ENCODE measurements at regions not wholly inside any gene's neighbourhood (a gene's known extent, or its start where the extent isn't known, plus 50 kb on each side); places are given as distances from the start of the nearest gene placed in this dataset.

DNA sequence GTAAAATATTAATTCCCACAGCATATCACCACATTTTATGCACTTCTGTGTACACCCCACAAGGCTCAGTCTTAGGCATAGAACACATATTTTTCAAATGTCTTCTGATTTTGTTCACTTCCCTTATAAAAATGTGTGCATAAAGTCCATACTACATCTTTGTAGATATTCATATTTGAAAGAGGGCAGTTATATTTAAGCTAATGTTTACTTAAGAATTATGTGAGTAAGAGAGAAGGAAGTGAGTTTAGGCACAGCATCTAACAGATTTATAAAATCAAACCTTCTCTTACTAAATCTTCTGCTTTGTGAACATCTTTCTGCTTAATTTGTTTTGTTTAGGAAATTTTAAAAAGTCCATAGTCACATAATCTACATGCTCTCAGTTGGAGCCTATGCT lies 648.1 kb downstream of the FSCB start:
- no peak for DNase-seq

More for the DNA sequence above, 648.1 kb downstream of the FSCB start:
- no peaks in the 10 kb centered on the region for H3F3A ChIP-seq (replicated peaks; ENCODE audit: insufficient read depth)
- H3K4me2 ChIP-seq = no peak overlapping the region
- ChIA-PET POLR2A (no interaction called here), CTCF (no interaction called here)
- H3K4me1 ChIP-seq (ENCODE audit: control insufficient read depth in 1 of 2, insufficient read depth in 2 of 2, low read depth in 1 of 2, low read length in 1 of 2) = no peaks in the 10 kb centered on the region
- no peaks in the 10 kb centered on the region for H3K36me3 ChIP-seq (replicated peaks in 1 of 2; ENCODE audit: control insufficient read depth in 1 of 2, insufficient read depth in 2 of 2, low read length in 1 of 2)
- H3K9ac ChIP-seq = no peak overlapping the region
- no peaks in the 10 kb centered on the region for H3K9me2 ChIP-seq
- no peak overlapping the region for H2AFZ ChIP-seq (ENCODE audit: low read depth)
- no peaks in the 10 kb centered on the region for H3K27me3 ChIP-seq (ENCODE audit: insufficient read depth)
- no peaks in the 10 kb centered on the region for H3K9me3 ChIP-seq
- H3K27ac ChIP-seq (ENCODE audit: low read depth in 2 of 2, low read length in 1 of 2) = no peak overlapping the region
- TF ChIP-seq JUND (IDR thresholded peaks at IDR 0.05) (no peak), NRF1 (IDR thresholded peaks at IDR 0.05; ENCODE audit: low read depth, low read length) (no peak), ELF1 (IDR thresholded peaks at IDR 0.05) (no peak), TCF12 (IDR thresholded peaks at IDR 0.05) (no peak), FOXM1 (IDR thresholded peaks at IDR 0.05; ENCODE audit: low read depth) (no peak), NFIC (IDR thresholded peaks at IDR 0.05; ENCODE audit: borderline replicate concordance) (no peak), CHD2 (IDR thresholded peaks at IDR 0.05; ENCODE audit: low read length, partially characterized antibody) (no peak), TAF1 (IDR thresholded peaks at IDR 0.05; ENCODE audit: borderline replicate concordance, low read depth, low read length) (no peak), POLR2AphosphoS5 (IDR thresholded peaks at IDR 0.05; ENCODE audit: low read depth, low read length) (no peak), FOXJ3 (CRISPR knock-in tag; IDR thresholded peaks at IDR 0.05) (no peak), SIN3A (IDR thresholded peaks at IDR 0.05; ENCODE audit: borderline replicate concordance, low read depth, low read length) (no peak), YY1 (IDR thresholded peaks at IDR 0.05; ENCODE audit: low read depth) (no peak)
- TF ChIP-seq, protein P1, sequence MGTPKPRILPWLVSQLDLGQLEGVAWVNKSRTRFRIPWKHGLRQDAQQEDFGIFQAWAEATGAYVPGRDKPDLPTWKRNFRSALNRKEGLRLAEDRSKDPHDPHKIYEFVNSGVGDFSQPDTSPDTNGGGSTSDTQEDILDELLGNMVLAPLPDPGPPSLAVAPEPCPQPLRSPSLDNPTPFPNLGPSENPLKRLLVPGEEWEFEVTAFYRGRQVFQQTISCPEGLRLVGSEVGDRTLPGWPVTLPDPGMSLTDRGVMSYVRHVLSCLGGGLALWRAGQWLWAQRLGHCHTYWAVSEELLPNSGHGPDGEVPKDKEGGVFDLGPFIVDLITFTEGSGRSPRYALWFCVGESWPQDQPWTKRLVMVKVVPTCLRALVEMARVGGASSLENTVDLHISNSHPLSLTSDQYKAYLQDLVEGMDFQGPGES (IDR thresholded peaks at IDR 0.05; ENCODE audit: low read depth, low read length) = no peak
- TF ChIP-seq, protein P2, sequence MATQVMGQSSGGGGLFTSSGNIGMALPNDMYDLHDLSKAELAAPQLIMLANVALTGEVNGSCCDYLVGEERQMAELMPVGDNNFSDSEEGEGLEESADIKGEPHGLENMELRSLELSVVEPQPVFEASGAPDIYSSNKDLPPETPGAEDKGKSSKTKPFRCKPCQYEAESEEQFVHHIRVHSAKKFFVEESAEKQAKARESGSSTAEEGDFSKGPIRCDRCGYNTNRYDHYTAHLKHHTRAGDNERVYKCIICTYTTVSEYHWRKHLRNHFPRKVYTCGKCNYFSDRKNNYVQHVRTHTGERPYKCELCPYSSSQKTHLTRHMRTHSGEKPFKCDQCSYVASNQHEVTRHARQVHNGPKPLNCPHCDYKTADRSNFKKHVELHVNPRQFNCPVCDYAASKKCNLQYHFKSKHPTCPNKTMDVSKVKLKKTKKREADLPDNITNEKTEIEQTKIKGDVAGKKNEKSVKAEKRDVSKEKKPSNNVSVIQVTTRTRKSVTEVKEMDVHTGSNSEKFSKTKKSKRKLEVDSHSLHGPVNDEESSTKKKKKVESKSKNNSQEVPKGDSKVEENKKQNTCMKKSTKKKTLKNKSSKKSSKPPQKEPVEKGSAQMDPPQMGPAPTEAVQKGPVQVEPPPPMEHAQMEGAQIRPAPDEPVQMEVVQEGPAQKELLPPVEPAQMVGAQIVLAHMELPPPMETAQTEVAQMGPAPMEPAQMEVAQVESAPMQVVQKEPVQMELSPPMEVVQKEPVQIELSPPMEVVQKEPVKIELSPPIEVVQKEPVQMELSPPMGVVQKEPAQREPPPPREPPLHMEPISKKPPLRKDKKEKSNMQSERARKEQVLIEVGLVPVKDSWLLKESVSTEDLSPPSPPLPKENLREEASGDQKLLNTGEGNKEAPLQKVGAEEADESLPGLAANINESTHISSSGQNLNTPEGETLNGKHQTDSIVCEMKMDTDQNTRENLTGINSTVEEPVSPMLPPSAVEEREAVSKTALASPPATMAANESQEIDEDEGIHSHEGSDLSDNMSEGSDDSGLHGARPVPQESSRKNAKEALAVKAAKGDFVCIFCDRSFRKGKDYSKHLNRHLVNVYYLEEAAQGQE (IDR thresholded peaks at IDR 0.05; ENCODE audit: low read depth, low read length) = no peak
- TF ChIP-seq, protein P3, sequence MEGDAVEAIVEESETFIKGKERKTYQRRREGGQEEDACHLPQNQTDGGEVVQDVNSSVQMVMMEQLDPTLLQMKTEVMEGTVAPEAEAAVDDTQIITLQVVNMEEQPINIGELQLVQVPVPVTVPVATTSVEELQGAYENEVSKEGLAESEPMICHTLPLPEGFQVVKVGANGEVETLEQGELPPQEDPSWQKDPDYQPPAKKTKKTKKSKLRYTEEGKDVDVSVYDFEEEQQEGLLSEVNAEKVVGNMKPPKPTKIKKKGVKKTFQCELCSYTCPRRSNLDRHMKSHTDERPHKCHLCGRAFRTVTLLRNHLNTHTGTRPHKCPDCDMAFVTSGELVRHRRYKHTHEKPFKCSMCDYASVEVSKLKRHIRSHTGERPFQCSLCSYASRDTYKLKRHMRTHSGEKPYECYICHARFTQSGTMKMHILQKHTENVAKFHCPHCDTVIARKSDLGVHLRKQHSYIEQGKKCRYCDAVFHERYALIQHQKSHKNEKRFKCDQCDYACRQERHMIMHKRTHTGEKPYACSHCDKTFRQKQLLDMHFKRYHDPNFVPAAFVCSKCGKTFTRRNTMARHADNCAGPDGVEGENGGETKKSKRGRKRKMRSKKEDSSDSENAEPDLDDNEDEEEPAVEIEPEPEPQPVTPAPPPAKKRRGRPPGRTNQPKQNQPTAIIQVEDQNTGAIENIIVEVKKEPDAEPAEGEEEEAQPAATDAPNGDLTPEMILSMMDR (IDR thresholded peaks at IDR 0.05) = no peak
- H3K4me3 ChIP-seq (ENCODE audit: low read depth in 2 of 2, low read length in 1 of 2) = no peak overlapping the region
- no peaks in the 10 kb centered on the region for H3K79me2 ChIP-seq (ENCODE audit: insufficient read depth)
- H4K20me1 ChIP-seq (ENCODE audit: insufficient read depth) = no peaks in the 10 kb centered on the region

All from SK-N-SH (cell line).